Heart right ventricle (tissue), 16 donors: ENCODE measurements at regions not wholly inside any gene's neighbourhood (a gene's known extent, or its start where the extent isn't known, plus 50 kb on each side); places are given as distances from the start of the nearest gene placed in this dataset.
A peak's percentile ranks its signal among the peaks of the same experiment; 100 is the strongest.

ENCODE experiments used
- ATAC-seq, 8 donors: fragments of 200-7000 bp; cut with Tn5 transposase; one replicate each; pipeline ENCODE4 v1.9.1; 2020; ENCODE audit warnings: mild to moderate bottlenecking in 8 of 8, moderate library complexity in 8 of 8, moderate number of reproducible peaks in 1 of 8
- DNase-seq, 2 donors: peaks; one replicate each; pipeline ENCODE4 v3.0.0-alpha.2; 2020
- H3K27ac ChIP-seq, 10 donors: fragments of 200-600 bp; sonication (generic) in 2 of 10; one replicate each; pipeline versions ENCODE4 v1.5.0 to v1.8.0; 2020 to 2022; ENCODE audit warnings: mild to moderate bottlenecking in 3 of 10
- H3K27me3 ChIP-seq, 7 donors: fragments of 200-600 bp; one replicate each; pipeline ENCODE4 v1.8.0; 2021 to 2022; ENCODE audit warnings: mild to moderate bottlenecking in 2 of 7
- H3K36me3 ChIP-seq, 9 donors: fragments of 200-600 bp; sonication (generic) in 1 of 9; one replicate each; pipeline versions ENCODE4 v1.5.0 to v1.8.0; 2020 to 2022; ENCODE audit warnings: mild to moderate bottlenecking in 2 of 9
- H3K4me1 ChIP-seq, 9 donors: fragments of 200-600 bp; sonication (generic) in 1 of 9; one replicate each; pipeline versions ENCODE4 v1.5.0 to v1.8.0; 2020 to 2022; ENCODE audit warnings: mild to moderate bottlenecking in 4 of 9
- H3K4me3 ChIP-seq, 10 donors: fragments of 200-600 bp; sonication (generic) in 2 of 10; one replicate each; pipeline versions ENCODE4 v1.5.0 to v1.8.0; 2020 to 2022; ENCODE audit warnings: mild to moderate bottlenecking in 7 of 10, moderate library complexity in 2 of 10
- H3K9me3 ChIP-seq, 11 donors: fragments of 200-600 bp in 10 of 11; sonication (generic) in 2 of 11; one replicate each; pipeline versions ENCODE4 v1.5.0 to v1.8.0; 2013 to 2022; ENCODE audit warnings: mild to moderate bottlenecking in 2 of 11, control low read depth in 1 of 11, moderate library complexity in 1 of 11
- WGBS, 2 donors: extraction: QIAGEN DNeasy Blood & Tissue Kit; methylation state at CpG; one replicate each; pipeline ENCODE4 v1.1.7; 2013; ENCODE audit warnings: inconsistent platforms in 1 of 2; 5-methylcytosine and 5-hydroxymethylcytosine counted together
- intact Hi-C, 10 donors: fragments of 100-400 bp; cut with DNase I; formaldehyde crosslinking; loops; one replicate each; pipeline versions ENCODE4 v1.11.1 to v1.14.2; 2022
- TF ChIP-seq, protein P1 (sequence below), 9 donors: fragments of 200-600 bp; sonication (generic) in 2 of 9; IDR thresholded peaks; one replicate each; pipeline versions ENCODE4 v1.5.0 to v1.8.0; 2021 to 2022; ENCODE audit warnings: antibody characterized with exemption in 9 of 9, mild to moderate bottlenecking in 5 of 9, moderate library complexity in 1 of 9
- donor health status: Arrhythmogenic right ventricular cardiomyopathy.
- donor health status: ischemic (EF 13 %, LVEDD 7.1; RV severe dilation, severe dysfunction).
- donor health status: healthy with polysubstance abuse.
- donor health status: DM: no; HTN: yes; CAD: no.
- donor health status: DM: no; HTN: no; CAD: no.
- donor health status: ischemic (EF 25% LVEDD 6.9; RV normal size, moderate dysfunction).
- donor health status: ischemic (EF 25% LVEDD 5.7; RV mildly dilated, moderate dysfunction).
- donor health status: healthy.
- donor health status: DM: yes; HTN: yes; CAD: no.
- donor health status: Ischemic cardiomyopathy.
- donor health status: ischemic (EF 35%, LVEDD 5.7; RV mildly dilated, moderate dysfunction).
- donor health status: nonischemic (EF 11% LVEDD 7.7; RV severe dilation, severe dysfunction).
- donor health status: DM: yes; HTN: yes; CAD: no.
- donor health status: PGD.
- donor health status: ischemic (EF 29% LVEDD 5.4; RV normal size, mild dysfunction).
- donor health status: nonischemic (EF 23%, LVEDD 6.1; RV moderate dilation, normal function).

DNA sequence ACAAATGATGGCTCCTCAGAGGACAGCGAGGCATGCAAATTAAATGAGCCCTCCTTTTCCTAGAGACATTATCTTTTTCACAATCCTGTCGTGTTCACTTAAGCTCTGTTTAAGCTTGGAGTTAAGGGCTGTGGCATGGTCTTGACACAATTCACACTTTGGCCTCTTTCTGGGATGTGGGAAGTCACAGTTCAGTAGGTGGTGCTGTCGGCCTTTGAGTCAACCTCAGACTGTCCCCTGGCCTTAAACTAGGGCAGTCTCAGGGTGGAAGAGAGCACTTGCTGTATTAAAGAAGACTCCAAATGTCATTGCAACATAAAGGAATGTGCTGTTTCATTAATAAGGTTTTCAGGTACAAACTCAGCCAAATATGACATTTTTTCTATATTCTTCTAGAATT lies 351.0 kb downstream of the MCTP2 start:
- 47 to 49% methylated on average over 3 of the region's 3 CpGs for WGBS, 2 donors
- intact Hi-C loops, result loop anchor here in 1 of 10 donors (5.0 kb wide), 1 partner anchor 115 kb away; no protein-coding TSS in a partner anchor
- Histone ChIP-seq H3K27ac (no peak overlapping the region), H3K4me1 (peaks cover 0 to 17% (median 3%) of the 10 kb centered on the region in 9 donors), H3K27me3 (peaks cover 0 to 76% (median 0%) of the 10 kb centered on the region in 7 donors), H3K4me3 (no peak overlapping the region), H3K9me3 (no peaks in the 10 kb centered on the region), H3K36me3 (no peaks in the 10 kb centered on the region)
- DNase-seq (peak in 1 of 2 donors; percentile 30), ATAC-seq (peak in 7 of 8 donors; percentile 55 to 82 (median 73))
- TF ChIP-seq, protein P1, sequence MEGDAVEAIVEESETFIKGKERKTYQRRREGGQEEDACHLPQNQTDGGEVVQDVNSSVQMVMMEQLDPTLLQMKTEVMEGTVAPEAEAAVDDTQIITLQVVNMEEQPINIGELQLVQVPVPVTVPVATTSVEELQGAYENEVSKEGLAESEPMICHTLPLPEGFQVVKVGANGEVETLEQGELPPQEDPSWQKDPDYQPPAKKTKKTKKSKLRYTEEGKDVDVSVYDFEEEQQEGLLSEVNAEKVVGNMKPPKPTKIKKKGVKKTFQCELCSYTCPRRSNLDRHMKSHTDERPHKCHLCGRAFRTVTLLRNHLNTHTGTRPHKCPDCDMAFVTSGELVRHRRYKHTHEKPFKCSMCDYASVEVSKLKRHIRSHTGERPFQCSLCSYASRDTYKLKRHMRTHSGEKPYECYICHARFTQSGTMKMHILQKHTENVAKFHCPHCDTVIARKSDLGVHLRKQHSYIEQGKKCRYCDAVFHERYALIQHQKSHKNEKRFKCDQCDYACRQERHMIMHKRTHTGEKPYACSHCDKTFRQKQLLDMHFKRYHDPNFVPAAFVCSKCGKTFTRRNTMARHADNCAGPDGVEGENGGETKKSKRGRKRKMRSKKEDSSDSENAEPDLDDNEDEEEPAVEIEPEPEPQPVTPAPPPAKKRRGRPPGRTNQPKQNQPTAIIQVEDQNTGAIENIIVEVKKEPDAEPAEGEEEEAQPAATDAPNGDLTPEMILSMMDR (IDR thresholded peaks at IDR 0.05), result peak in 8 of 9 donors; percentile 26 to 64 (median 48)

DNA sequence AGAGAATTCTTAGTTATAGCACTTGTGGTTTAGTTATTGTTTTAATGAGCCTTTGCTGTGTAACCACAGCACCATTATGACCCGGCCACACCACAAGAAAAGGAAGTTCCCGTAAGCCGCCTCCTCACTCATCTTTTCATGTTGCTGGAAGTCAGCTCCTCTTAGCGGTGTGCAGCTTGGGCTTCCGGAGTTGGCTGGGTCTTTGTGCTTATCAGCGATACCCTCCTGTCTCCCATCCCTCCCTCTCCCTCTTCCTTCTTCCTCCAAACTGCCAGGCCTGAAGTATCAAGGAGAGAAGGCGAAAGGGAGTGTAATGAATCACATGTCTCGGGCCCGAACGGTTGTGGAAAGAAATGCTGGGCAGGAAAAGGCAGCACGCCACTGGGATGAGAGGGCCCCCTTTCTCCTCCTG lies 353.5 kb downstream of the MCTP2 start:
- H3K27me3 ChIP-seq, result peaks cover 0 to 72% (median 0%) of the 10 kb centered on the region in 7 donors
- ATAC-seq, result peak in 5 of 8 donors; percentile 27 to 67 (median 42)
- no peaks in the 10 kb centered on the region for H3K9me3 ChIP-seq
- no peaks in the 10 kb centered on the region for H3K36me3 ChIP-seq
- WGBS, 2 donors, result 30 to 55% methylated on average over 11 of the region's 11 CpGs
- peak overlapping the region in 1 of 10 donors; percentile 8 for H3K27ac ChIP-seq
- intact Hi-C loops, result loop anchor here in 1 of 10 donors (5.0 kb wide), 1 partner anchor 112 kb away; no protein-coding TSS in a partner anchor
- DNase-seq, result peak in 1 of 2 donors; percentile 8
- peaks cover 0 to 17% (median 3%) of the 10 kb centered on the region in 9 donors for H3K4me1 ChIP-seq
- TF ChIP-seq, protein P1 (IDR thresholded peaks at IDR 0.05), result no peak
- no peak overlapping the region for H3K4me3 ChIP-seq

DNA sequence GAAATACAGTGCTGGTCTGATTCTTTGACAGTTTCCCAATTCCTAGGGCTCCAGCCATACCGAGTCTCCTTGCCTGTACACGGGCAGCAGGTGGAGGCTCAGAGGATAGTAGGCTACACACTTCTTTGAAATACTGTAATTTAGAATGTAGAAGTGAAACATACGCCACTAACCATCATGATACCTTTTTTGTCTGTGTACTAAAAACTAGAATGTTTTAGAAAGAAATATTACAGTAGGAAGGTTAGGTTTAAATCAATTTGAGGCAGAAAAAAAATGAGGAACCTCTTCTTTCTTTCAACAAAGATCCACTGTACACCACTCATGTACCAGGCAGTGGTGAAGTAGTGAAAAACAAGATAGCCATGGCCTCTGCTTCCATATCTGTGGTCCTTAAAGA lies 354.7 kb downstream of the MCTP2 start:
- TF ChIP-seq, protein P1 (IDR thresholded peaks at IDR 0.05), result no peak
- Histone ChIP-seq H3K27ac (no peak overlapping the region), H3K4me1 (peaks cover 0 to 17% (median 3%) of the 10 kb centered on the region in 9 donors), H3K4me3 (no peak overlapping the region), H3K36me3 (no peaks in the 10 kb centered on the region), H3K9me3 (no peaks in the 10 kb centered on the region), H3K27me3 (peaks cover 0 to 63% (median 0%) of the 10 kb centered on the region in 7 donors)
- 74 to 80% methylated on average over 3 of the region's 3 CpGs for WGBS, 2 donors
- DNase-seq (no peak), ATAC-seq (no peak)
- intact Hi-C loops, result no loop called here

DNA sequence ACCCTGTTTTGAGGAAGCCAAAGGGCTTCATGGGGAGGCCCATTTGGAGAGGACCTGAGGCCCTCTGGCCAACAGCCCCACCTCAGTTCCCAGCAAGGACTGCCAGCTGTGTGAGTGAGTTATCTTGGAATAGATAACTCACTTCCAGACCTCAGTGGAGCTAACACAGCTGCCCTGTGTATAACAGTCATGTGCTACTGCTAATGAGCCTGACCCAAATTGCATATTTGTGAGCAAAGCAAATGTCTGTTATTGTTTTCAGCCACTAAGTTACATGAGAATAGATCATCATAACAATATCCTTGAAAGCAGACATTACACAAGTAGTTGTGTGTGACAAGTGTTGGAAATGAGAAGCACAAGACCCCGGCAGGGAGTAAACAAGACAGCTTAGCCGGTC lies 355.8 kb downstream of the MCTP2 start:
- Histone ChIP-seq H3K9me3 (no peaks in the 10 kb centered on the region), H3K4me3 (no peak overlapping the region), H3K36me3 (no peaks in the 10 kb centered on the region), H3K4me1 (peaks cover 0 to 17% (median 3%) of the 10 kb centered on the region in 9 donors), H3K27ac (no peak overlapping the region), H3K27me3 (peaks cover 0 to 57% (median 0%) of the 10 kb centered on the region in 7 donors)
- no peak for DNase-seq
- TF ChIP-seq, protein P1 (IDR thresholded peaks at IDR 0.05), result no peak
- intact Hi-C loops, result no loop called here
- ATAC-seq, result peak in 1 of 8 donors; percentile 68
- 80 to 88% methylated on average over 2 of the region's 2 CpGs for WGBS, 2 donors
